GM12872 (cell line): ENCODE measurements at regions not wholly inside any gene's neighbourhood (a gene's known extent, or its start where the extent isn't known, plus 50 kb on each side); places are given as distances from the start of the nearest gene placed in this dataset.

Experiments used
- TF ChIP-seq, protein P1 (sequence below): IDR thresholded peaks from 3 replicates; pipeline ENCODE4 v1.5.1; 2011; ENCODE audit warnings: low read depth, mild to moderate bottlenecking, low read length, moderate library complexity; ENCODE audit not compliant: insufficient read depth

DNA sequence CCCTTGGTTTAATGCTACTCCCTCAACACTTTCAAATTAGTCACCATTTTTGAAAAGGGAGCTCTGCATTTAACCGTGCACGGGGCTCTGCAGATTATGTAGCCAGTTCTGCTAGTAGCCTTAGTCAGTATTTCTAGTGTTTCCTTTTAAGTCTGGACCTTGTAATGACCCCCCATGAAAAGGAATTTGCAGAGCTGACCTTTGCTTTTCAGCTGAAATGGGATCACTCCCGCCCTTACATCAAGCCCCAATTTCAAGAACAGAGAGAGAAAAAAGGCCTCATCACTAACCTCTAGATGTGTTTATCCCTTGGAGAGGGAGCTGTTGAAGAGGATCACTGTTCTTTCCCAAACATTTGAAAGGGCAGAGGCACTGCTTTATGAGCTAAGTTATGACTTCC is 490.7 kb upstream of the BTBD3 start:
- TF ChIP-seq, protein P1, sequence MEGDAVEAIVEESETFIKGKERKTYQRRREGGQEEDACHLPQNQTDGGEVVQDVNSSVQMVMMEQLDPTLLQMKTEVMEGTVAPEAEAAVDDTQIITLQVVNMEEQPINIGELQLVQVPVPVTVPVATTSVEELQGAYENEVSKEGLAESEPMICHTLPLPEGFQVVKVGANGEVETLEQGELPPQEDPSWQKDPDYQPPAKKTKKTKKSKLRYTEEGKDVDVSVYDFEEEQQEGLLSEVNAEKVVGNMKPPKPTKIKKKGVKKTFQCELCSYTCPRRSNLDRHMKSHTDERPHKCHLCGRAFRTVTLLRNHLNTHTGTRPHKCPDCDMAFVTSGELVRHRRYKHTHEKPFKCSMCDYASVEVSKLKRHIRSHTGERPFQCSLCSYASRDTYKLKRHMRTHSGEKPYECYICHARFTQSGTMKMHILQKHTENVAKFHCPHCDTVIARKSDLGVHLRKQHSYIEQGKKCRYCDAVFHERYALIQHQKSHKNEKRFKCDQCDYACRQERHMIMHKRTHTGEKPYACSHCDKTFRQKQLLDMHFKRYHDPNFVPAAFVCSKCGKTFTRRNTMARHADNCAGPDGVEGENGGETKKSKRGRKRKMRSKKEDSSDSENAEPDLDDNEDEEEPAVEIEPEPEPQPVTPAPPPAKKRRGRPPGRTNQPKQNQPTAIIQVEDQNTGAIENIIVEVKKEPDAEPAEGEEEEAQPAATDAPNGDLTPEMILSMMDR = no peak

DNA sequence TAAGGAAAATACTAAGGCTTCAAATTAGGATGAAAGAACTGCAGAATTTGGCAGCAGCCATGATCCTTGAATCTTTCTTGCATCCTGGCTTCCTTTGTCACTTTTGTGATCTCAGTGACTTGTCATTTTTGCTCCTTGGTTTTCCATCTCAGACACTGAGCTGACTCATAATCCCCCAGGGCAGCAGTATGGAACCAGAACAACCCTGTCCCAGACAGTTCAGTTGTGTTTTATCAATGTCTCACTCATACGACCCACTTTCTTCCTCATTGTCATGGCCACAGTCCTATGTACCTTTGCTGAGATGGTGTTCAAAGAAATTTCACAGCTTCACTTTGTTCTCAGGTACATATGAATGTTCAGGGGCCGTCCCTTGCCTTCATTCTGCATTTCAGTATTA is 488.5 kb upstream of the BTBD3 start:
- TF ChIP-seq, protein P1 = no peak

DNA sequence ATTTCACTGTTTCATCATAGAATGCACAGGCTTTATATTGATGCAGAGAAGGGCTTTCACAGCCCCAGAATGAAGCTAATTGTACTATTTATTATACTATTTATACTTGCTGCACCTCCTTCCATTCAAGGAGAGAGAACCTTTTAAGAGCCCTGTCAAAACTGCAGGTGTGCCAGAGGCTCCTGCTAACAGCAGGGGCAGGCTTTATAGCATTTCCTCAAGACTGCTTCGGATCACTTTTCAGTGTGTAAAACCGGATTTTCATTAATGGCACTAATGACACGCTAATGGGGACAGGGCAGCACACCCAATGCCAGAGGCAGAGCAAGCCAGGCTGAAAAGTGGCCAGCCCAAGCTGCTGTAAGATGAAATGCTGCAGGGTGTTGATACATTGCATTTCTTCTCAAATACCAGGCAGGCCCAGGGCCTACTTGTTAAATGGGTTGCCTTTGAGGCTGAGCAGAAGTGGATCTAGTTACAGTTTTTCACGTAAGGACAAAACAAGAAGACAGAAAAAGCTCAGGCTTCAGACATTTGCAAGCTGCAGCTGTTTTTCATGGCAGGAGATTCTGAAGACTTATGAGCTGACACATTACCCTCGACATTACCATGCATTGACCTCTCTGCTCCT is 487.7 kb upstream of the BTBD3 start:
- TF ChIP-seq, protein P1 = no peak

GRCh38 chr20:11430652-11431051 is 487.0 kb upstream of the BTBD3 start:
- TF ChIP-seq, protein P1 = no peak

DNA sequence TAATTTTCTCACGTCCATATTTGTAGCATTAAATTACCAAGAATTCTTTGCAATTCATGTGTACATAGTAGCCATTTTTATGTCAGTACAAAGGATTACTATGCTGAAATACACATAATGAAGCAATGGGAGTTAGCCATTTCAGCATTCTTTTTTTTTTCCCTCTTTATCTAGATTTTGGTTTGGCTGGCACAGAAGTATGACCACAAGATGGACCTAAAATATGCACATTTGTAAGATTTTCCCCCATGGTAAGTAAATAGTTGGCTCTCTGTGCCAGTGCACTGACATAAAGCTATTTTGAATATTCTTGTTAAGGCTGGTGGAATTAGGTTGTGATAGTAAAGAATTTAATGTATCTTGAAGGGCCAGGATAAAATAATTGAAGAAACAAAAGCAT is 486.1 kb upstream of the BTBD3 start:
- TF ChIP-seq, protein P1 = no peak

- TF ChIP-seq, protein P1 = no peak
Observed at GRCh38 chr20:11432407-11432806, 485.3 kb upstream of the BTBD3 start.

- TF ChIP-seq, protein P1 = no peak
Observed at GRCh38 chr20:11436113-11436905, 481.4 kb upstream of the BTBD3 start.
